ENCODE measurements at regions not wholly inside any gene's neighbourhood (a gene's known extent, or its start where the extent isn't known, plus 50 kb on each side); places are given as distances from the start of the nearest gene placed in this dataset.

DNA sequence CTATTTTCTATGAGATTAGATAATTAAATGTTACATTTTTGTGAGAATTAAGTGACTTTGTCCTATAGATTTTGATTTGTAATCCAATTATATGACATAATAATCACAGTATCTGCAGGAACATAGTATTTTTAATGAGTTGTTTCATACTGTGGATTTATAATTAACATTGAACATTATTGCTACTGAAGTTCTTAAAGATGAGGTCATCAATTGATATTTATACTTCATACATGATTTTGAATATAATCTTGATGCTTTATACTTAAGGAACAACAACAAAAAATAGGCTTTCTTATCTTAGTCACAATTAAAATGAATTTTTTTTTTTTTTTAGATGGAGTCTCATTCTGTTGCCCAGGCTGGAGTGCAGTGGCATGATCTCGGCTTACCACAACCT lies 846.6 kb downstream of the SI start:
- Histone ChIP-seq H3K4me1 (no peaks in the 10 kb centered on the region), H3K27me3 (no peaks in the 10 kb centered on the region), H3K4me3 (no peak overlapping the region), H3K9me3 (no peaks in the 10 kb centered on the region), H3K27ac (no peak overlapping the region), H3K36me3 (replicated peaks in 1 of 2; ENCODE audit: insufficient read depth in 1 of 2, low read depth in 2 of 2) (no peaks in the 10 kb centered on the region)
- TF ChIP-seq POLR2A (IDR thresholded peaks at IDR 0.05) = no peak
- TF ChIP-seq, protein P1, sequence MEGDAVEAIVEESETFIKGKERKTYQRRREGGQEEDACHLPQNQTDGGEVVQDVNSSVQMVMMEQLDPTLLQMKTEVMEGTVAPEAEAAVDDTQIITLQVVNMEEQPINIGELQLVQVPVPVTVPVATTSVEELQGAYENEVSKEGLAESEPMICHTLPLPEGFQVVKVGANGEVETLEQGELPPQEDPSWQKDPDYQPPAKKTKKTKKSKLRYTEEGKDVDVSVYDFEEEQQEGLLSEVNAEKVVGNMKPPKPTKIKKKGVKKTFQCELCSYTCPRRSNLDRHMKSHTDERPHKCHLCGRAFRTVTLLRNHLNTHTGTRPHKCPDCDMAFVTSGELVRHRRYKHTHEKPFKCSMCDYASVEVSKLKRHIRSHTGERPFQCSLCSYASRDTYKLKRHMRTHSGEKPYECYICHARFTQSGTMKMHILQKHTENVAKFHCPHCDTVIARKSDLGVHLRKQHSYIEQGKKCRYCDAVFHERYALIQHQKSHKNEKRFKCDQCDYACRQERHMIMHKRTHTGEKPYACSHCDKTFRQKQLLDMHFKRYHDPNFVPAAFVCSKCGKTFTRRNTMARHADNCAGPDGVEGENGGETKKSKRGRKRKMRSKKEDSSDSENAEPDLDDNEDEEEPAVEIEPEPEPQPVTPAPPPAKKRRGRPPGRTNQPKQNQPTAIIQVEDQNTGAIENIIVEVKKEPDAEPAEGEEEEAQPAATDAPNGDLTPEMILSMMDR (IDR thresholded peaks at IDR 0.05) = no peak
- ATAC-seq (no peak), DNase-seq (no peak)
- WGBS, 2 donors = 88 to 91% methylated on average over 1 of the region's 1 CpG
- intact Hi-C loops (cut with DNase I) = no loop called here

GRCh38 chr3:164230385-164231094 lies 847.8 kb downstream of the SI start:
- TF ChIP-seq, protein P1 (IDR thresholded peaks at IDR 0.05) = no peak
- Histone ChIP-seq H3K4me1 (no peaks in the 10 kb centered on the region), H3K27me3 (no peaks in the 10 kb centered on the region), H3K9me3 (no peaks in the 10 kb centered on the region), H3K27ac (no peak overlapping the region), H3K36me3 (replicated peaks in 1 of 2; ENCODE audit: insufficient read depth in 1 of 2, low read depth in 2 of 2) (no peaks in the 10 kb centered on the region), H3K4me3 (no peak overlapping the region)
- intact Hi-C loops (cut with DNase I) = no loop called here
- 71 to 80% methylated on average over 3 of the region's 3 CpGs for WGBS, 2 donors
- DNase-seq = no peak
- no peak for ATAC-seq

- no peaks in the 10 kb centered on the region for H3K9me3 ChIP-seq
- no peaks in the 10 kb centered on the region for H3K36me3 ChIP-seq (replicated peaks in 1 of 2; ENCODE audit: insufficient read depth in 1 of 2, low read depth in 2 of 2)
- ATAC-seq (no peak), DNase-seq (no peak)
- H3K27me3 ChIP-seq = no peaks in the 10 kb centered on the region
- 3 to 29% methylated on average over 1 of the region's 1 CpG for WGBS, 2 donors
- no peak overlapping the region for H3K27ac ChIP-seq
- intact Hi-C loops (cut with DNase I) = no loop called here
- no peak overlapping the region for H3K4me3 ChIP-seq
- TF ChIP-seq, protein P1 (IDR thresholded peaks at IDR 0.05) = no peak
- no peaks in the 10 kb centered on the region for H3K4me1 ChIP-seq
Measured at GRCh38 chr3:164224126-164224525, 854.2 kb downstream of the SI start.

GRCh38 chr3:164222197-164222596 lies 856.1 kb downstream of the SI start:
- Histone ChIP-seq H3K4me3 (no peak overlapping the region), H3K9me3 (no peaks in the 10 kb centered on the region), H3K27ac (no peak overlapping the region), H3K36me3 (replicated peaks in 1 of 2; ENCODE audit: insufficient read depth in 1 of 2, low read depth in 2 of 2) (no peaks in the 10 kb centered on the region), H3K27me3 (no peaks in the 10 kb centered on the region), H3K4me1 (no peaks in the 10 kb centered on the region)
- no peak for TF ChIP-seq POLR2A (IDR thresholded peaks at IDR 0.05)
- TF ChIP-seq, protein P1 (IDR thresholded peaks at IDR 0.05) = no peak
- intact Hi-C loops (cut with DNase I) = no loop called here
- no peak for ATAC-seq
- 39 to 44% methylated on average over 3 of the region's 3 CpGs for WGBS, 2 donors
- no peak for DNase-seq

- Histone ChIP-seq H3K4me3 (no peak overlapping the region), H3K27me3 (no peaks in the 10 kb centered on the region), H3K36me3 (replicated peaks in 1 of 2; ENCODE audit: insufficient read depth in 1 of 2, low read depth in 2 of 2) (no peaks in the 10 kb centered on the region), H3K27ac (no peak overlapping the region), H3K4me1 (no peaks in the 10 kb centered on the region), H3K9me3 (peaks cover 0 to 3% (median 0%) of the 10 kb centered on the region in 3 donors)
- WGBS, 2 donors = 42 to 49% methylated on average over 1 of the region's 1 CpG
- DNase-seq (no peak), ATAC-seq (no peak)
- intact Hi-C loops (cut with DNase I) = no loop called here
- TF ChIP-seq, protein P1 (IDR thresholded peaks at IDR 0.05) = no peak
- TF ChIP-seq POLR2A (IDR thresholded peaks at IDR 0.05) = no peak
Measured at GRCh38 chr3:164221297-164221696, 857.0 kb downstream of the SI start.
